H1 (cell line): ENCODE measurements at regions not wholly inside any gene's neighbourhood (a gene's known extent, or its start where the extent isn't known, plus 50 kb on each side); places are given as distances from the start of the nearest gene placed in this dataset.

Experiments
- CTCF ChIA-PET: fragments of 300-600 bp; sonication (Branson Sonifier 250); formaldehyde crosslinking; loops from one replicate; lab custom pipeline; 2021; ENCODE audit not compliant: partially characterized antibody; lab: Charles Lee
- POLR2A ChIA-PET: fragments of 300-600 bp; sonication (Branson Sonifier 250); formaldehyde crosslinking; loops from one replicate; lab custom pipeline; 2021; ENCODE audit warnings: inconsistent platforms; ENCODE audit not compliant: partially characterized antibody; lab: Charles Lee
- DNase-seq, 2 experiments: peaks; one replicate each; pipeline versions ENCODE4 v3.0.0 to v3.0.0-alpha.2; 2010 to 2022; ENCODE audit warnings: low spot score in 2 of 2, low read depth in 1 of 2, mixed read lengths in 1 of 2
- FAIRE-seq: peaks from 2 replicates; lab custom pipeline; 2011; peaks lifted over from hg19 to GRCh38; lab: Jason Lieb, UNC
- H2AFZ ChIP-seq: 2 replicates; pipeline ENCODE4 v1.8.1; 2012; ENCODE audit warnings: low read length, inconsistent platforms
- H2AK5ac ChIP-seq: 2 replicates; pipeline ENCODE4 v1.6.1; 2013; ENCODE audit warnings: low read depth, low read length
- H2BK120ac ChIP-seq: replicated peaks from 2 replicates; pipeline ENCODE3; 2013; ENCODE audit warnings: low read depth, low read length, inconsistent platforms
- H2BK12ac ChIP-seq: 2 replicates; pipeline ENCODE4 v1.6.1; 2013; ENCODE audit warnings: low read depth, low read length
- H2BK15ac ChIP-seq: 2 replicates; pipeline ENCODE4 v1.6.1; 2013; ENCODE audit warnings: low read length
- H2BK20ac ChIP-seq: 2 replicates; pipeline ENCODE4 v1.6.1; 2013; ENCODE audit warnings: low read length
- H2BK5ac ChIP-seq: 2 replicates; pipeline ENCODE4 v1.6.1; 2013; ENCODE audit warnings: low read depth, low read length
- H3K14ac ChIP-seq: 2 replicates; pipeline ENCODE4 v1.6.1; 2013; ENCODE audit warnings: inconsistent platforms; ENCODE audit not compliant: insufficient read length
- H3K18ac ChIP-seq: 2 replicates; pipeline ENCODE4 v1.6.1; 2013; ENCODE audit warnings: low read length; ENCODE audit errors: extremely low read depth
- H3K23ac ChIP-seq: 2 replicates; pipeline ENCODE4 v1.6.1; 2013; ENCODE audit warnings: inconsistent platforms; ENCODE audit not compliant: insufficient read length
- H3K23me2 ChIP-seq: 2 replicates; pipeline ENCODE4 v1.6.1; 2013; ENCODE audit warnings: low read depth, low read length
- H3K27ac ChIP-seq: 2 replicates; pipeline ENCODE4 v1.6.1; 2011; ENCODE audit warnings: low read depth, low read length, inconsistent platforms
- H3K27me3 ChIP-seq, 4 experiments: replicated peaks in 1 of 4; 1 replicate in 1 of 4; 2 replicates in 3 of 4; pipeline versions ENCODE4 v1.6.1 to v1.8.1; 2011 to 2013; ENCODE audit warnings: low read length in 3 of 4, mild to moderate bottlenecking in 3 of 4, inconsistent platforms in 2 of 4, mixed read lengths in 2 of 4, moderate library complexity in 1 of 4; ENCODE audit not compliant: control insufficient read depth in 3 of 4, insufficient read depth in 3 of 4; ENCODE audit errors: extremely low read depth in 1 of 4
- H3K36me3 ChIP-seq, 4 experiments: 2 replicates each; pipeline versions ENCODE4 v1.6.1 to v1.8.1; 2011 to 2013; ENCODE audit warnings: mild to moderate bottlenecking in 4 of 4, low read length in 3 of 4, moderate library complexity in 2 of 4, control low read depth in 1 of 4, inconsistent platforms in 1 of 4; ENCODE audit not compliant: insufficient read depth in 4 of 4, control insufficient read depth in 2 of 4
- H3K4ac ChIP-seq: replicated peaks from 2 replicates; pipeline ENCODE3; 2013; ENCODE audit warnings: low read length, low read depth, mixed read lengths, inconsistent platforms; ENCODE audit not compliant: insufficient read length
- H3K4me1 ChIP-seq, 4 experiments: replicated peaks in 1 of 4; 1 replicate in 1 of 4; 2 replicates in 3 of 4; pipeline versions ENCODE4 v1.6.1 to v1.8.1; 2011 to 2013; ENCODE audit warnings: low read length in 3 of 4, inconsistent platforms in 2 of 4, mixed read lengths in 1 of 4; ENCODE audit not compliant: insufficient read depth in 4 of 4, control insufficient read depth in 3 of 4
- H3K4me2 ChIP-seq, 2 experiments: 2 replicates each; pipeline versions ENCODE4 v1.6.1 to v1.8.1; 2011 to 2013; ENCODE audit warnings: low read depth in 2 of 2, low read length in 2 of 2, control low read depth in 1 of 2, inconsistent platforms in 1 of 2, mild to moderate bottlenecking in 1 of 2; ENCODE audit not compliant: insufficient read depth in 1 of 2
- H3K4me3 ChIP-seq, 4 experiments: fragments of 200-600, 300-600 bp in 1 of 4; sonication (generic), shearing (Covaris generic), sonication (Bioruptor Twin) in 1 of 4; 2 replicates each; pipeline versions ENCODE4 v1.5.1 to v1.8.1; 2011 to 2016; ENCODE audit warnings: low read length in 4 of 4, low read depth in 3 of 4, control low read depth in 2 of 4, inconsistent platforms in 2 of 4, mild to moderate bottlenecking in 2 of 4, mixed read lengths in 1 of 4, moderate library complexity in 1 of 4; ENCODE audit not compliant: insufficient read depth in 2 of 4; ENCODE audit errors: extremely low read depth in 1 of 4
- H3K56ac ChIP-seq: replicated peaks from 2 replicates; pipeline ENCODE3; 2013; ENCODE audit warnings: low read depth, mild to moderate bottlenecking, mixed read lengths, low read length, inconsistent platforms; ENCODE audit not compliant: insufficient read length
- H3K79me1 ChIP-seq: 2 replicates; pipeline ENCODE4 v1.6.1; 2013; ENCODE audit warnings: low read depth, low read length, control low read depth
- H3K79me2 ChIP-seq, 2 experiments: 2 replicates each; pipeline versions ENCODE4 v1.6.1 to v1.8.1; 2012 to 2013; ENCODE audit warnings: low read length in 2 of 2, mild to moderate bottlenecking in 2 of 2, inconsistent platforms in 1 of 2; ENCODE audit not compliant: insufficient read depth in 2 of 2, control insufficient read depth in 1 of 2
- H3K9ac ChIP-seq, 4 experiments: replicated peaks in 1 of 4; 1 replicate in 1 of 4; 2 replicates in 3 of 4; pipeline versions ENCODE4 v1.6.1 to v1.8.1; 2011 to 2013; ENCODE audit warnings: low read depth in 3 of 4, low read length in 3 of 4, control low read depth in 2 of 4, mild to moderate bottlenecking in 2 of 4, moderate library complexity in 2 of 4, inconsistent platforms in 1 of 4; ENCODE audit errors: extremely low read depth in 1 of 4
- H3K9me3 ChIP-seq, 2 experiments: 2 replicates each; pipeline versions ENCODE4 v1.6.1 to v1.8.1; 2012 to 2013; ENCODE audit warnings: mild to moderate bottlenecking in 2 of 2, moderate library complexity in 2 of 2, control low read depth in 1 of 2, inconsistent platforms in 1 of 2, low read depth in 1 of 2, low read length in 1 of 2, mixed read lengths in 1 of 2; ENCODE audit not compliant: insufficient read depth in 2 of 2
- H4K20me1 ChIP-seq, 2 experiments: replicated peaks in 1 of 2; 2 replicates each; pipeline versions ENCODE3 to v1.8.1; 2011 to 2013; ENCODE audit warnings: inconsistent platforms in 2 of 2, low read length in 2 of 2, mild to moderate bottlenecking in 1 of 2; ENCODE audit not compliant: insufficient read depth in 2 of 2, control insufficient read depth in 1 of 2
- H4K5ac ChIP-seq: 2 replicates; pipeline ENCODE4 v1.6.1; 2013; ENCODE audit warnings: low read length, low read depth, mixed read lengths, inconsistent platforms; ENCODE audit not compliant: insufficient read length
- H4K8ac ChIP-seq: 2 replicates; pipeline ENCODE4 v1.8.0; 2013; ENCODE audit warnings: mild to moderate bottlenecking, moderate library complexity, low read length, inconsistent platforms; ENCODE audit not compliant: insufficient read depth; ENCODE audit errors: extremely low read depth
- H4K91ac ChIP-seq: replicated peaks from 2 replicates; pipeline ENCODE3; 2013; ENCODE audit warnings: low read length, mixed read lengths, inconsistent platforms; ENCODE audit not compliant: insufficient read length
- BCL11A ChIP-seq, 2 experiments: IDR thresholded peaks; one replicate each; pipeline ENCODE4 v1.6.1; 2011; ENCODE audit warnings: low read depth in 2 of 2, low read length in 2 of 2, mild to moderate bottlenecking in 2 of 2
- CHD2 ChIP-seq: IDR thresholded peaks from 2 replicates; pipeline ENCODE4 v1.6.1; 2012; ENCODE audit warnings: low read length, improper control_type of control experiment
- CREB1 ChIP-seq: IDR thresholded peaks from 2 replicates; pipeline ENCODE4 v1.6.1; 2012; ENCODE audit warnings: inconsistent platforms
- EZH2 ChIP-seq: fragments of 200-600 bp; sonication (generic); IDR thresholded peaks from 2 replicates; pipeline ENCODE4 v1.7.1; 2012; ENCODE audit warnings: low read depth, mild to moderate bottlenecking, moderate library complexity, low read length, inconsistent platforms; ENCODE audit not compliant: severe bottlenecking
- HDAC2 ChIP-seq, 2 experiments: fragments of 300-600 bp in 1 of 2; sonication (generic) in 1 of 2; IDR thresholded peaks; 2 replicates each; pipeline ENCODE4 v1.6.1; 2011 to 2012; ENCODE audit warnings: low read depth in 2 of 2, low read length in 2 of 2, mild to moderate bottlenecking in 2 of 2, moderate library complexity in 2 of 2, borderline replicate concordance in 1 of 2, inconsistent platforms in 1 of 2
- JUND ChIP-seq: IDR thresholded peaks from 2 replicates; pipeline ENCODE4 v1.6.1; 2011; ENCODE audit warnings: mild to moderate bottlenecking, improper control_type of control experiment, low read length
- NANOG ChIP-seq: IDR thresholded peaks from 2 replicates; pipeline ENCODE4 v1.6.1; 2011; ENCODE audit warnings: low read length, low read depth, mild to moderate bottlenecking, inconsistent platforms; ENCODE audit not compliant: insufficient read depth, poor library complexity, severe bottlenecking
- POLR2A ChIP-seq, 2 experiments: IDR thresholded peaks; 1 replicate in 1 of 2; 2 replicates in 1 of 2; pipeline ENCODE4 v1.6.1; 2011; ENCODE audit warnings: low read depth in 2 of 2, low read length in 2 of 2, mild to moderate bottlenecking in 2 of 2; ENCODE audit errors: control extremely low read depth in 1 of 2
- SIRT6 ChIP-seq: IDR thresholded peaks from one replicate; pipeline ENCODE4 v1.7.1; 2012; ENCODE audit warnings: low read length, inconsistent platforms
- SIX5 ChIP-seq: IDR thresholded peaks from 2 replicates; pipeline ENCODE4 v1.6.1; 2011; ENCODE audit warnings: mild to moderate bottlenecking, low read depth, low read length
- SP2 ChIP-seq: IDR thresholded peaks from 2 replicates; pipeline ENCODE4 v1.6.1; 2012; ENCODE audit warnings: mild to moderate bottlenecking, low read length, inconsistent platforms
- TAF1 ChIP-seq: IDR thresholded peaks from 2 replicates; pipeline ENCODE4 v1.6.1; 2011; ENCODE audit warnings: mild to moderate bottlenecking, low read depth, low read length
- TEAD4 ChIP-seq: IDR thresholded peaks from 2 replicates; pipeline ENCODE4 v1.6.1; 2012; ENCODE audit warnings: low read depth, low read length, inconsistent platforms, mixed read lengths
- ZNF274 ChIP-seq: IDR thresholded peaks from 2 replicates; pipeline ENCODE4 v1.7.0; 2012; ENCODE audit warnings: low read length, borderline replicate concordance; ENCODE audit errors: extremely low read depth
- WGBS, 2 experiments: shearing (Covaris generic) in 1 of 2; methylation state at CpG; one replicate each; pipeline versions ENCODE4 v1.1.6 to v1.1.7; 2013 to 2015; ENCODE audit warnings: low lambda C conversion rate in 2 of 2, mixed read lengths in 2 of 2, inconsistent platforms in 1 of 2, low coverage in 1 of 2, missing lambda C conversion rate in 1 of 2; ENCODE audit not compliant: insufficient replicate concordance in 2 of 2, insufficient coverage in 1 of 2, insufficient read length in 1 of 2; ENCODE audit errors: extremely low coverage in 1 of 2, missing lambda C conversion rate in 1 of 2; 5-methylcytosine and 5-hydroxymethylcytosine counted together
- TF ChIP-seq, protein P1 (sequence below): IDR thresholded peaks from 2 replicates; pipeline ENCODE4 v1.6.1; 2011; ENCODE audit warnings: low read depth, mild to moderate bottlenecking, low read length; ENCODE audit not compliant: insufficient read depth

GRCh38 chr2:67242456-67242855, 154.7 kb upstream of the ETAA1 start:
- no peaks in the 10 kb centered on the region for H4K20me1 ChIP-seq
- H2BK12ac ChIP-seq: no peak overlapping the region
- no peak overlapping the region for H4K5ac ChIP-seq
- DNase-seq: no peak
- no peak overlapping the region for H3K56ac ChIP-seq
- no peak overlapping the region for H3K27ac ChIP-seq
- H2AK5ac ChIP-seq: no peak overlapping the region
- no peak overlapping the region for H3K23ac ChIP-seq
- no peaks in the 10 kb centered on the region for H3K79me2 ChIP-seq
- no peaks in the 10 kb centered on the region for H3K9me3 ChIP-seq
- no peak overlapping the region for H3K4ac ChIP-seq
- no peak overlapping the region for H3K4me2 ChIP-seq
- FAIRE-seq: no peak
- no peaks in the 10 kb centered on the region; a peak in 1 of 7 replicates for H3K27me3 ChIP-seq
- H3K9ac ChIP-seq: no peak overlapping the region
- no peak overlapping the region for H4K8ac ChIP-seq
- no peaks in the 10 kb centered on the region for H3K79me1 ChIP-seq
- H2AFZ ChIP-seq: no peak overlapping the region
- H2BK120ac ChIP-seq: no peak overlapping the region
- no peak overlapping the region for H2BK5ac ChIP-seq
- H3K36me3 ChIP-seq: no peaks in the 10 kb centered on the region
- no peak overlapping the region for H3K14ac ChIP-seq
- 93% methylated on average over 3 of the region's 3 CpGs; no CpG with 5 or more reads in 1 of the 2 experiments for WGBS, 2 experiments
- H2BK20ac ChIP-seq: no peak overlapping the region
- ChIA-PET CTCF (no interaction called here), POLR2A (no interaction called here)
- H3K4me1 ChIP-seq: no peaks in the 10 kb centered on the region
- no peak overlapping the region for H3K4me3 ChIP-seq
- H2BK15ac ChIP-seq: no peak overlapping the region
- H4K91ac ChIP-seq: no peak overlapping the region
- H3K23me2 ChIP-seq: no peaks in the 10 kb centered on the region
- H3K18ac ChIP-seq: no peak overlapping the region
- TF ChIP-seq POLR2A (IDR thresholded peaks at IDR 0.05; ENCODE audit: control extremely low read depth in 1 of 2, low read depth in 2 of 2, low read length in 2 of 2) (no peak), SP2 (no peak), NANOG (no peak), CHD2 (no peak), HDAC2 (IDR thresholded peaks at IDR 0.05; ENCODE audit: borderline replicate concordance in 1 of 2, low read depth in 2 of 2, low read length in 2 of 2) (no peak), TEAD4 (no peak), BCL11A (IDR thresholded peaks at IDR 0.05; ENCODE audit: low read depth in 2 of 2, low read length in 2 of 2) (no peak), SIX5 (no peak), JUND (no peak), TAF1 (no peak), SIRT6 (no peak), ZNF274 (no peak), CREB1 (no peak), EZH2 (no peak)
- TF ChIP-seq, protein P1, sequence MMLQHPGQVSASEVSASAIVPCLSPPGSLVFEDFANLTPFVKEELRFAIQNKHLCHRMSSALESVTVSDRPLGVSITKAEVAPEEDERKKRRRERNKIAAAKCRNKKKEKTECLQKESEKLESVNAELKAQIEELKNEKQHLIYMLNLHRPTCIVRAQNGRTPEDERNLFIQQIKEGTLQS: no peak
